Lung (tissue), 11 donors: ENCODE measurements at regions not wholly inside any gene's neighbourhood (a gene's known extent, or its start where the extent isn't known, plus 50 kb on each side); places are given as distances from the start of the nearest gene placed in this dataset.

Experiments
- ATAC-seq: fragments of 200-7000 bp; cut with Tn5 transposase; one replicate; pipeline ENCODE4 v1.9.1; 2020; ENCODE audit warnings: moderate number of reproducible peaks; ENCODE audit not compliant: insufficient read depth, low FRiP score
- DNase-seq, 3 donors: peaks; one replicate each; pipeline ENCODE4 v3.0.0-alpha.2; 2013 to 2017
- H3K27ac ChIP-seq, 2 donors: one replicate each; pipeline ENCODE4 v1.5.1; 2013; ENCODE audit warnings: mild to moderate bottlenecking in 2 of 2, moderate library complexity in 2 of 2, control low read depth in 1 of 2, inconsistent platforms in 1 of 2, low read depth in 1 of 2, low read length in 1 of 2
- H3K27me3 ChIP-seq, 3 donors: one replicate each; pipeline ENCODE4 v1.5.1; 2013; ENCODE audit warnings: low read length in 2 of 3; ENCODE audit not compliant: control insufficient read depth in 3 of 3, insufficient read depth in 3 of 3
- H3K36me3 ChIP-seq, 4 donors: one replicate each; pipeline ENCODE4 v1.5.1; 2013; ENCODE audit warnings: low read length in 4 of 4, mild to moderate bottlenecking in 1 of 4, moderate library complexity in 1 of 4; ENCODE audit not compliant: control insufficient read depth in 4 of 4, insufficient read depth in 4 of 4
- H3K4me1 ChIP-seq, 5 donors: one replicate each; pipeline ENCODE4 v1.5.1; 2013; ENCODE audit warnings: low read length in 5 of 5, mild to moderate bottlenecking in 2 of 5, moderate library complexity in 1 of 5; ENCODE audit not compliant: control insufficient read depth in 5 of 5, insufficient read depth in 5 of 5
- H3K4me3 ChIP-seq: one replicate; pipeline ENCODE4 v1.5.1; 2013; ENCODE audit warnings: mild to moderate bottlenecking, control low read depth, moderate library complexity
- H3K9ac ChIP-seq, 2 donors: one replicate each; pipeline ENCODE4 v1.5.1; 2013; ENCODE audit warnings: low read length in 2 of 2, control low read depth in 1 of 2; ENCODE audit not compliant: insufficient read depth in 1 of 2
- H3K9me3 ChIP-seq, 4 donors: one replicate each; pipeline ENCODE4 v1.5.1; 2013; ENCODE audit warnings: low read length in 3 of 4, mild to moderate bottlenecking in 1 of 4, moderate library complexity in 1 of 4; ENCODE audit not compliant: control insufficient read depth in 4 of 4, insufficient read depth in 3 of 4
- CTCF ChIP-seq: IDR thresholded peaks from 2 replicates; pipeline ENCODE4 v1.5.1; 2012; ENCODE audit warnings: mild to moderate bottlenecking; ENCODE audit errors: control extremely low read depth, extremely low read depth
- WGBS, 2 donors: extraction: QIAGEN DNeasy Blood & Tissue Kit; methylation state at CpG; one replicate each; pipeline ENCODE4 v1.1.7; 2013; 5-methylcytosine and 5-hydroxymethylcytosine counted together
- donor health status: control.
- donor health status: control.
- donor health status: Bipolar disorder and iron deficiency.
- donor health status: healthy.
- donor health status: DM: yes; HTN: yes; CAD: no.

- TF ChIP-seq CTCF = no peak
- peak in 1 of 3 donors; percentile 22 for DNase-seq
- Histone ChIP-seq H3K4me1 (peaks cover 0 to 3% (median 0%) of the 10 kb centered on the region in 5 donors), H3K9ac (no peak overlapping the region), H3K9me3 (no peaks in the 10 kb centered on the region), H3K27me3 (no peaks in the 10 kb centered on the region), H3K27ac (no peak overlapping the region), H3K36me3 (no peaks in the 10 kb centered on the region), H3K4me3 (no peak overlapping the region)
- no peak for ATAC-seq
- 66 to 71% methylated on average over 7 of the region's 7 CpGs for WGBS, 2 donors
Measured at GRCh38 chr13:44792096-44792495, 197.2 kb downstream of the NUFIP1 start.

- no peak overlapping the region for H3K4me3 ChIP-seq
- peaks cover 0 to 5% (median 0%) of the 10 kb centered on the region in 5 donors for H3K4me1 ChIP-seq
- no peak overlapping the region for H3K9ac ChIP-seq
- H3K36me3 ChIP-seq = no peaks in the 10 kb centered on the region
- ATAC-seq (no peak), DNase-seq (no peak)
- TF ChIP-seq CTCF = no peak
- H3K27me3 ChIP-seq = no peaks in the 10 kb centered on the region
- no peak overlapping the region for H3K27ac ChIP-seq
- H3K9me3 ChIP-seq = no peaks in the 10 kb centered on the region
- WGBS, 2 donors = 69 to 81% methylated on average over 4 of the region's 4 CpGs
Measured at GRCh38 chr13:44790289-44790688, 199.0 kb downstream of the NUFIP1 start.

- H3K9ac ChIP-seq = no peak overlapping the region
- WGBS, 2 donors = 90 to 92% methylated on average over 7 of the region's 7 CpGs
- ATAC-seq (no peak), DNase-seq (no peak)
- H3K9me3 ChIP-seq = peaks cover 0 to 3% (median 0%) of the 10 kb centered on the region in 4 donors
- TF ChIP-seq CTCF = no peak
- no peaks in the 10 kb centered on the region for H3K36me3 ChIP-seq
- H3K4me1 ChIP-seq = peaks cover 0 to 9% (median 0%) of the 10 kb centered on the region in 5 donors
- H3K27me3 ChIP-seq = no peaks in the 10 kb centered on the region
- no peak overlapping the region for H3K4me3 ChIP-seq
- H3K27ac ChIP-seq = no peak overlapping the region
Measured at GRCh38 chr13:44787617-44788016, 201.7 kb downstream of the NUFIP1 start.

GRCh38 chr13:44786756-44787155 is 202.5 kb downstream of the NUFIP1 start:
- peaks cover 0 to 9% (median 0%) of the 10 kb centered on the region in 5 donors for H3K4me1 ChIP-seq
- no peak overlapping the region for H3K9ac ChIP-seq
- ATAC-seq (no peak), DNase-seq (peak in 1 of 3 donors; percentile 49)
- WGBS, 2 donors = 77 to 85% methylated on average over 3 of the region's 3 CpGs
- no peaks in the 10 kb centered on the region for H3K36me3 ChIP-seq
- H3K27ac ChIP-seq = no peak overlapping the region
- no peak for TF ChIP-seq CTCF
- peaks cover 0 to 3% (median 0%) of the 10 kb centered on the region in 4 donors for H3K9me3 ChIP-seq
- H3K27me3 ChIP-seq = no peaks in the 10 kb centered on the region
- no peak overlapping the region for H3K4me3 ChIP-seq
